ENCODE measurements at regions not wholly inside any gene's neighbourhood (a gene's known extent, or its start where the extent isn't known, plus 50 kb on each side); places are given as distances from the start of the nearest gene placed in this dataset.

DNA sequence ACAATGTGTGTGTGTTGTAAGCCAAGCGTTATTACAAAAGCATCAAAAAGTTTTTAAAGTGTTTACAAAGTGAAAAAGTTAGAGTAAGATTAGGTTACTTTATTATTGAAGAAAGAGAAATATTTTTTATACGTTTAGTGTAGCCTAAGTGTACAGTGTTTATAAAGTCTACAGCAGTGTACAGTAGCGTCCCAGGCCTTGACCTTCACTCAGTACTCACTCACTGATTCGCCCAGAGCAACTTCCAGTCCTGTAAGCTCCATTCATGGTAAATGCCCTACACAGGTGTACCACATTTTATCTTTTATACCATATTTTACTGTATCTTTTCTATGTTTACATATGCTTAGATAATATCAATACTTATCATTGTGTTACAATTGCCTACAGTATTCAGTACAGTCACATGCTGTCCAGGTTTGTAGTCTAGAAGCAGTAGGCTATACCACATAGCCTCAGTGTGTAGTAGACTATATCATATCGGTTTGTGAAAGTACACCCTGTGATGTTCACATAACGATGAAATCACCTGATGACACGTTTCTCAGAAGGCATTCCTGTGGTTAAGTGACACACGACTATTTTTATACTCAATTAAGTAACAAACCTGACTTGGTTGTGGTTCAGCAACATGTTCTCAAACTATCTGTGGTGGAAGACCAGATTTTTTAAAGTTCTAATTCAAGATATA lies 152.0 kb upstream of the EDNRA start:
- TF ChIP-seq POLR2AphosphoS5 (IDR thresholded peaks at IDR 0.05), result no peak
- TF ChIP-seq, protein P1, sequence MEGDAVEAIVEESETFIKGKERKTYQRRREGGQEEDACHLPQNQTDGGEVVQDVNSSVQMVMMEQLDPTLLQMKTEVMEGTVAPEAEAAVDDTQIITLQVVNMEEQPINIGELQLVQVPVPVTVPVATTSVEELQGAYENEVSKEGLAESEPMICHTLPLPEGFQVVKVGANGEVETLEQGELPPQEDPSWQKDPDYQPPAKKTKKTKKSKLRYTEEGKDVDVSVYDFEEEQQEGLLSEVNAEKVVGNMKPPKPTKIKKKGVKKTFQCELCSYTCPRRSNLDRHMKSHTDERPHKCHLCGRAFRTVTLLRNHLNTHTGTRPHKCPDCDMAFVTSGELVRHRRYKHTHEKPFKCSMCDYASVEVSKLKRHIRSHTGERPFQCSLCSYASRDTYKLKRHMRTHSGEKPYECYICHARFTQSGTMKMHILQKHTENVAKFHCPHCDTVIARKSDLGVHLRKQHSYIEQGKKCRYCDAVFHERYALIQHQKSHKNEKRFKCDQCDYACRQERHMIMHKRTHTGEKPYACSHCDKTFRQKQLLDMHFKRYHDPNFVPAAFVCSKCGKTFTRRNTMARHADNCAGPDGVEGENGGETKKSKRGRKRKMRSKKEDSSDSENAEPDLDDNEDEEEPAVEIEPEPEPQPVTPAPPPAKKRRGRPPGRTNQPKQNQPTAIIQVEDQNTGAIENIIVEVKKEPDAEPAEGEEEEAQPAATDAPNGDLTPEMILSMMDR (IDR thresholded peaks at IDR 0.05), result no peak

Measured in prostate gland (tissue), 2 donors.